DMS79 treated with DMSO at 0.1 percent for 48 hours (cell line): ENCODE measurements at regions not wholly inside any gene's neighbourhood (a gene's known extent, or its start where the extent isn't known, plus 50 kb on each side); places are given as distances from the start of the nearest gene placed in this dataset.

ENCODE experiments used
- DNase-seq: peaks from one replicate; lab custom pipeline; 2025; lab: John Stamatoyannopoulos, UW

GRCh38 chr20:36824142-36824940, 50.8 kb upstream of the DSN1 start:
- no peak for DNase-seq

GRCh38 chr20:36825385-36826104, 50.4 kb upstream of the TLDC2 start:
- DNase-seq = peak; percentile 92
